Caco-2 (cell line): ENCODE measurements at regions not wholly inside any gene's neighbourhood (a gene's known extent, or its start where the extent isn't known, plus 50 kb on each side); places are given as distances from the start of the nearest gene placed in this dataset.
A peak's percentile ranks its signal among the peaks of the same experiment; 100 is the strongest.

Experiments used
- BruUV-seq: library from RNA; stranded (reverse); fragments of 400-500 nt; replicated peaks from 2 replicates; lab custom pipeline; 2021; lab: Mats Ljungman, UMichigan
- CTCF ChIA-PET: fragments of 300-600 bp; sonication (Branson Sonifier 250); formaldehyde crosslinking; loops from one replicate; lab custom pipeline; 2022; ENCODE audit warnings: antibody characterized with exemption; lab: Charles Lee
- POLR2A ChIA-PET: fragments of 300-600 bp; sonication (Branson Sonifier 250); formaldehyde crosslinking; loops from one replicate; lab custom pipeline; 2022; ENCODE audit warnings: antibody characterized with exemption; lab: Charles Lee
- DNase-seq, 2 experiments: peaks; one replicate each; pipeline versions ENCODE4 v3.0.0 to v3.0.0-alpha.2; 2020 to 2022
- H3K27me3 ChIP-seq: replicated peaks from 2 replicates; pipeline ENCODE4 v1.6.0; 2011; ENCODE audit warnings: low read length; ENCODE audit not compliant: control insufficient read depth, insufficient read depth
- H3K36me3 ChIP-seq: 2 replicates; pipeline ENCODE4 v1.5.1; 2011; ENCODE audit warnings: low read length; ENCODE audit not compliant: control insufficient read depth, insufficient read depth
- H3K4me1 ChIP-seq: fragments of 250-450 bp; sonication (Bioruptor Pico); 2 replicates; pipeline ENCODE4 v1.5.1; 2020; ENCODE audit warnings: mild to moderate bottlenecking
- H3K4me3 ChIP-seq: 2 replicates; pipeline ENCODE4 v1.5.1; 2011; ENCODE audit warnings: low read depth, mild to moderate bottlenecking, control low read depth, low read length
- H3K9me3 ChIP-seq: fragments of 250-450 bp; sonication (Bioruptor Pico); 2 replicates; pipeline ENCODE4 v1.5.1; 2020; ENCODE audit warnings: mild to moderate bottlenecking, moderate library complexity
- H3K27ac Mint-ChIP-seq: one replicate; pipeline ENCODE4 v1.8.0; 2022; ENCODE audit warnings: mixed read lengths; ENCODE audit not compliant: unreplicated experiment
- H3K27me3 Mint-ChIP-seq: one replicate; pipeline ENCODE4 v1.8.0; 2022; ENCODE audit warnings: mixed read lengths; ENCODE audit not compliant: insufficient read depth, unreplicated experiment
- H3K36me3 Mint-ChIP-seq: one replicate; pipeline ENCODE4 v1.8.0; 2022; ENCODE audit warnings: mild to moderate bottlenecking, mixed read lengths; ENCODE audit not compliant: insufficient read depth, unreplicated experiment
- H3K4me1 Mint-ChIP-seq: one replicate; pipeline ENCODE4 v1.8.0; 2022; ENCODE audit warnings: low read depth, mixed read lengths; ENCODE audit not compliant: unreplicated experiment
- H3K4me3 Mint-ChIP-seq: one replicate; pipeline ENCODE4 v1.8.0; 2022; ENCODE audit warnings: mild to moderate bottlenecking, moderate library complexity, mixed read lengths; ENCODE audit not compliant: unreplicated experiment
- H3K9me3 Mint-ChIP-seq: one replicate; pipeline ENCODE4 v1.8.0; 2022; ENCODE audit warnings: mixed read lengths; ENCODE audit not compliant: unreplicated experiment
- CTCF ChIP-seq, 2 experiments: fragments of 200-600 bp in 1 of 2; IDR thresholded peaks; 1 replicate in 1 of 2; 2 replicates in 1 of 2; pipeline versions ENCODE4 v1.5.1 to v1.8.0; 2011 to 2022; ENCODE audit warnings: antibody characterized with exemption in 1 of 2, control low read depth in 1 of 2, inconsistent platforms in 1 of 2, low read depth in 1 of 2, low read length in 1 of 2, mild to moderate bottlenecking in 1 of 2, moderate library complexity in 1 of 2; ENCODE audit not compliant: insufficient read depth in 1 of 2, severe bottlenecking in 1 of 2, unreplicated experiment in 1 of 2
- intact Hi-C: fragments of 100-400 bp; cut with micrococcal nuclease; formaldehyde crosslinking; loops from one replicate; pipeline ENCODE4 v1.10.0; 2022; ENCODE audit not compliant: unreplicated experiment

GRCh38 chr3:109229174-109229847 lies 87.0 kb downstream of the DPPA2 start:
- no peaks in the 10 kb centered on the region for H3K36me3 Mint-ChIP-seq
- H3K4me3 ChIP-seq: no peak overlapping the region
- H3K4me1 Mint-ChIP-seq: no peaks in the 10 kb centered on the region
- no peaks in the 10 kb centered on the region for H3K4me1 ChIP-seq
- H3K9me3 Mint-ChIP-seq: no peaks in the 10 kb centered on the region
- H3K4me3 Mint-ChIP-seq: no peak overlapping the region
- no peak for TF ChIP-seq CTCF (IDR thresholded peaks at IDR 0.05; ENCODE audit: insufficient read depth in 1 of 2, low read depth in 1 of 2, low read length in 1 of 2, severe bottlenecking in 1 of 2, unreplicated experiment in 1 of 2)
- BruUV-seq: no TSS peak
- ChIA-PET POLR2A (no interaction called here), CTCF (no interaction called here)
- no peaks in the 10 kb centered on the region for H3K27me3 ChIP-seq
- H3K9me3 ChIP-seq: no peaks in the 10 kb centered on the region
- no peaks in the 10 kb centered on the region for H3K27me3 Mint-ChIP-seq
- DNase-seq: no peak
- intact Hi-C loops: loop anchor here (10.0 kb wide), 1 partner anchor 135 kb away; no protein-coding TSS in a partner anchor
- H3K36me3 ChIP-seq: no peaks in the 10 kb centered on the region
- no peak overlapping the region for H3K27ac Mint-ChIP-seq

GRCh38 chr3:109234300-109234699 lies 82.0 kb downstream of the DPPA2 start:
- POLR2A ChIA-PET: no interaction called here
- H3K4me1 Mint-ChIP-seq: no peaks in the 10 kb centered on the region
- intact Hi-C loops: no loop called here
- no peaks in the 10 kb centered on the region for H3K36me3 Mint-ChIP-seq
- peak in 1 of 2 experiments; percentile 1 for DNase-seq
- no peak overlapping the region for H3K4me3 Mint-ChIP-seq
- Histone ChIP-seq H3K9me3 (no peaks in the 10 kb centered on the region), H3K36me3 (no peaks in the 10 kb centered on the region), H3K27me3 (no peaks in the 10 kb centered on the region), H3K4me1 (no peaks in the 10 kb centered on the region), H3K4me3 (no peak overlapping the region)
- H3K9me3 Mint-ChIP-seq: peaks cover 10% of the 10 kb centered on the region
- H3K27ac Mint-ChIP-seq: no peak overlapping the region
- CTCF ChIA-PET: no interaction called here
- no peaks in the 10 kb centered on the region for H3K27me3 Mint-ChIP-seq
- no peak for TF ChIP-seq CTCF (IDR thresholded peaks at IDR 0.05; ENCODE audit: insufficient read depth in 1 of 2, low read depth in 1 of 2, low read length in 1 of 2, severe bottlenecking in 1 of 2, unreplicated experiment in 1 of 2)
- BruUV-seq: no TSS peak

GRCh38 chr3:109241459-109242186 lies 74.7 kb downstream of the DPPA2 start:
- peaks cover 10% of the 10 kb centered on the region for H3K9me3 Mint-ChIP-seq
- no peaks in the 10 kb centered on the region for H3K27me3 Mint-ChIP-seq
- no peak for TF ChIP-seq CTCF (IDR thresholded peaks at IDR 0.05; ENCODE audit: insufficient read depth in 1 of 2, low read depth in 1 of 2, low read length in 1 of 2, severe bottlenecking in 1 of 2, unreplicated experiment in 1 of 2)
- Histone ChIP-seq H3K27me3 (no peaks in the 10 kb centered on the region), H3K36me3 (no peaks in the 10 kb centered on the region), H3K9me3 (no peaks in the 10 kb centered on the region), H3K4me1 (no peaks in the 10 kb centered on the region), H3K4me3 (no peak overlapping the region)
- POLR2A ChIA-PET: no interaction called here
- CTCF ChIA-PET: no interaction called here
- H3K27ac Mint-ChIP-seq: no peak overlapping the region
- no peaks in the 10 kb centered on the region for H3K4me1 Mint-ChIP-seq
- no peak overlapping the region for H3K4me3 Mint-ChIP-seq
- no peaks in the 10 kb centered on the region for H3K36me3 Mint-ChIP-seq
- no TSS peak for BruUV-seq
- DNase-seq: no peak
- intact Hi-C loops: no loop called here
